Testis (tissue), 2 donors: ENCODE measurements at regions not wholly inside any gene's neighbourhood (a gene's known extent, or its start where the extent isn't known, plus 50 kb on each side); places are given as distances from the start of the nearest gene placed in this dataset.

Experiments used
- DNase-seq: peaks from one replicate; pipeline ENCODE4 v3.0.0-alpha.2; 2019
- H3K27ac ChIP-seq, 2 donors: fragments of 200-600 bp; sonication (generic); one replicate each; pipeline ENCODE4 v1.5.1; 2019
- H3K27me3 ChIP-seq: fragments of 200-600 bp; sonication (generic); one replicate; pipeline ENCODE4 v1.5.1; 2019
- H3K36me3 ChIP-seq: fragments of 200-600 bp; sonication (generic); one replicate; pipeline ENCODE4 v1.5.1; 2017; ENCODE audit warnings: low read depth; ENCODE audit errors: missing control alignments
- H3K4me1 ChIP-seq: fragments of 200-600 bp; sonication (generic); one replicate; pipeline ENCODE4 v1.5.1; 2019
- H3K4me3 ChIP-seq, 2 donors: fragments of 200-600 bp; sonication (generic); one replicate each; pipeline ENCODE4 v1.5.1; 2017 to 2019
- H3K9me3 ChIP-seq: fragments of 200-600 bp; sonication (generic); one replicate; pipeline ENCODE4 v1.5.1; 2017
- CTCF ChIP-seq, 3 experiments: fragments of 450-650 bp in 2 of 3; fragments of 200-600 bp in 1 of 3; sonication (generic) in 1 of 3; IDR thresholded peaks; one replicate each; pipeline ENCODE4 v1.5.1; 2016 to 2019; ENCODE audit warnings: antibody characterized with exemption in 3 of 3, mild to moderate bottlenecking in 2 of 3, moderate library complexity in 1 of 3
- POLR2A ChIP-seq: fragments of 450-650 bp; IDR thresholded peaks from one replicate; pipeline ENCODE4 v1.6.1; 2017; ENCODE audit warnings: antibody characterized with exemption, mild to moderate bottlenecking, moderate library complexity
- WGBS, 2 donors: methylation state at CpG; one replicate each; pipeline ENCODE4 v1.1.5; 2018; 5-methylcytosine and 5-hydroxymethylcytosine counted together
- intact Hi-C: fragments of 100-400 bp; cut with DNase I; formaldehyde crosslinking; loops from one replicate; pipeline ENCODE4 v1.15.1; 2023; ENCODE audit warnings: low total_unique reads

- intact Hi-C loops = no loop called here
- no peak for DNase-seq
- Histone ChIP-seq H3K36me3 (no peaks in the 10 kb centered on the region), H3K4me1 (no peaks in the 10 kb centered on the region), H3K4me3 (no peak overlapping the region), H3K27ac (no peak overlapping the region), H3K27me3 (no peaks in the 10 kb centered on the region), H3K9me3 (no peaks in the 10 kb centered on the region)
- WGBS, 2 donors = 91% methylated on average over 15 of the region's 15 CpGs
- TF ChIP-seq POLR2A (no peak), CTCF (IDR thresholded peaks at IDR 0.05) (no peak)
These were observed 564.6 kb downstream of the BRD1 start for GRCh38 chr22:49263101-49263500.

DNA sequence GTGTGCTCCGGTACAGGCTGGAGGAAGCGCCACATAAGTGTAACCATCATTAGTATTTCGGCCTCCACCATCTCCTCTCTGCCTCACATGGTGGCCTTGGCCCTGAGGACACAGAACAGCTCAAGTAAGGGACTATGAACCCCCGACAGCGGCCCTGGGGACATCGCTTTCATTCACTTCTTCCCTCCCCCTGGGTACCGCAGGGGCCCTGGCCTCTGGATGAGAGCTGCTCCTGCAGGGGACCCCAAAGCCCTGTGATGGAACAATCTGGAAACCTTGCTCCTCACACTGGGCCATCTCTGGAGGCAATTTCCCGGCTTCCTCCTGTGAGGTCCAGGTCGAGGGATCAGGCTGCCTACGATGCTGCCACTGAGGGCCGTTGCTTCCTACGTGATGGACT, 565.5 kb downstream of the BRD1 start:
- intact Hi-C loops = no loop called here
- WGBS, 2 donors = 89 to 90% methylated on average over 11 to 12 of the region's 12 CpGs
- TF ChIP-seq CTCF (IDR thresholded peaks at IDR 0.05) (no peak), POLR2A (no peak)
- no peaks in the 10 kb centered on the region for H3K36me3 ChIP-seq
- DNase-seq = no peak
- no peaks in the 10 kb centered on the region for H3K27me3 ChIP-seq
- no peak overlapping the region for H3K27ac ChIP-seq
- no peaks in the 10 kb centered on the region for H3K4me1 ChIP-seq
- H3K9me3 ChIP-seq = no peaks in the 10 kb centered on the region
- no peak overlapping the region for H3K4me3 ChIP-seq

DNA sequence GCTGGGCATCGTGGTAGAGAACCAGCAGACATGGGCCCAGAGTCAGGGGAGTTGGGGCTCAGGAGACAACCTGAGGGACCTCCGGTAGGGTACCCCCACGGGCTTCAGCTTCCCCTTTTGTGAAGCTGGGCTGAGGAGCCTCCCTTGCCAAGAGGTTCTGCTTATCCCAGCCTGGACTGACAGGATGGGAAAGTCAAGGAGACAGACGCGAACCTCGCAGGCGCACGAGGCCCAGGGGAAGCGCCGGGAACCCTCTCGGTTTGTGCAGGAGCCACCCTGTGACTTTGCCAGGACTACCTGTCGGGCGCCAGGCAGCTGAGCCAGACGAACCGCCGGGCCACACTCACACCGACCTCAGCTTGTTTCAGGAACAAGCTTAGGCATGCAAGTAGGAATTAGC, 566.1 kb downstream of the BRD1 start:
- Histone ChIP-seq H3K27me3 (no peaks in the 10 kb centered on the region), H3K4me3 (no peak overlapping the region), H3K4me1 (no peaks in the 10 kb centered on the region), H3K27ac (no peak overlapping the region), H3K36me3 (no peaks in the 10 kb centered on the region), H3K9me3 (no peaks in the 10 kb centered on the region)
- 78 to 87% methylated on average over 15 to 17 of the region's 17 CpGs for WGBS, 2 donors
- intact Hi-C loops = no loop called here
- DNase-seq = no peak
- no peak for TF ChIP-seq CTCF (IDR thresholded peaks at IDR 0.05)
- no peak for TF ChIP-seq POLR2A

DNA sequence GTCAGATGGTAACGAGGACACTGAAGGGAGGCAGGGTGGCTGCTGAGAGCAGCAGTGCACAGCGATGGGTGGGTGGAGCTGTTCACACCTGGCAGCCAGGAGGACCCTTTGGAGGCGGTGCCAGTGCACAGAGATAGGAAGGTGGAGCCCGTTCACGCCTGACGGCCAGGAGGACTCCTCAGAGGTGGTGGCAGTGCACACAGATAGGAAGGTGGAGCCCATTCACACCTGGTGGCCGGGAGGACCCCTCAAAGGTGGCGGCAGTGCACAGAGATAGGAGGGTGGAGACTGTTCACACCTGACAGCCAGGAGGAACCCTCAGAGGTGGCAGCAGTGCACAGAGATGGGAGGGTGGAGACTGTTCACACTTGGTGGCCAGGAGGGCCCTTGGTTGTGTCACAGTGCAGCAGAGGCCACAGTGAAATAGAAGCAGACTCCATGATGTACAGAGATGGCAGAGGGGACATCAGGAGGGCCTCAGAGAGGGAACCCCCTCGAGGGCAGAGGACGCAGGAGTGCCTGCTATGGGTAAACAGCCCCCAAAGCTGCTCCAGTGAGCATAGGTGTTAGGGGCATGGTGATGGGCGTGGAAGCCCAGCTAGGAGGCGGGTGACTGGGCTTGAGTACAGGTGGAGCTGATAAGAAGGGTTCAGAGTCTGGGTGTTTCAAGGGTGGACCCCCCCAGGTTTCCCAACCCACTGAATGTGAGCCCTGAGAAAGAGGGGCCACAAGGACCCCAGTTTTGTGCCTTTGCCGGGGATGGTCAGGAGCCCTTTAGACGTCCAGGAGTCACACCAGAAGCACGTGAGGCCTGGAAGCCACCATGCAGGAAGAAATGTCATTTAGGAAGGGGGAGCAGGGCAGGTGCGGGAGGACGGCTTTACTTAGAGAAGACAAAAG, 566.7 kb downstream of the BRD1 start:
- Histone ChIP-seq H3K27me3 (no peaks in the 10 kb centered on the region), H3K27ac (no peak overlapping the region), H3K9me3 (no peaks in the 10 kb centered on the region), H3K36me3 (no peaks in the 10 kb centered on the region), H3K4me3 (no peak overlapping the region), H3K4me1 (no peaks in the 10 kb centered on the region)
- no peak for DNase-seq
- 87 to 90% methylated on average over 16 to 17 of the region's 17 CpGs for WGBS, 2 donors
- intact Hi-C loops = no loop called here
- TF ChIP-seq CTCF (IDR thresholded peaks at IDR 0.05) (no peak), POLR2A (no peak)
